Nephron progenitor cell (in vitro differentiated cells): ENCODE measurements at regions not wholly inside any gene's neighbourhood (a gene's known extent, or its start where the extent isn't known, plus 50 kb on each side); places are given as distances from the start of the nearest gene placed in this dataset.

Experiments used
- DNase-seq: peaks from one replicate; pipeline ENCODE4 v3.0.0; 2021
- H3K27ac Mint-ChIP-seq: 2 replicates; pipeline ENCODE4 v1.8.0; 2021; ENCODE audit warnings: mild to moderate bottlenecking, moderate library complexity, mixed read lengths
- H3K27me3 Mint-ChIP-seq: 2 replicates; pipeline ENCODE4 v1.8.0; 2021; ENCODE audit warnings: mild to moderate bottlenecking, low read depth, mixed read lengths; ENCODE audit not compliant: poor library complexity
- H3K36me3 Mint-ChIP-seq: 2 replicates; pipeline ENCODE4 v1.8.0; 2021; ENCODE audit warnings: low read depth, mixed read lengths
- H3K4me1 Mint-ChIP-seq: 2 replicates; pipeline ENCODE4 v1.8.0; 2021; ENCODE audit warnings: mixed read lengths
- H3K4me3 Mint-ChIP-seq: 2 replicates; pipeline ENCODE4 v1.8.0; 2021; ENCODE audit warnings: mild to moderate bottlenecking, moderate library complexity, mixed read lengths
- H3K9me3 Mint-ChIP-seq: 2 replicates; pipeline ENCODE4 v1.8.0; 2021; ENCODE audit warnings: mild to moderate bottlenecking, moderate library complexity, mixed read lengths
- TF ChIP-seq, protein P1 (sequence below): fragments of 200-600 bp; sonication (generic); IDR thresholded peaks from 2 replicates; pipeline ENCODE4 v1.5.0; 2021; ENCODE audit warnings: antibody characterized with exemption

DNA sequence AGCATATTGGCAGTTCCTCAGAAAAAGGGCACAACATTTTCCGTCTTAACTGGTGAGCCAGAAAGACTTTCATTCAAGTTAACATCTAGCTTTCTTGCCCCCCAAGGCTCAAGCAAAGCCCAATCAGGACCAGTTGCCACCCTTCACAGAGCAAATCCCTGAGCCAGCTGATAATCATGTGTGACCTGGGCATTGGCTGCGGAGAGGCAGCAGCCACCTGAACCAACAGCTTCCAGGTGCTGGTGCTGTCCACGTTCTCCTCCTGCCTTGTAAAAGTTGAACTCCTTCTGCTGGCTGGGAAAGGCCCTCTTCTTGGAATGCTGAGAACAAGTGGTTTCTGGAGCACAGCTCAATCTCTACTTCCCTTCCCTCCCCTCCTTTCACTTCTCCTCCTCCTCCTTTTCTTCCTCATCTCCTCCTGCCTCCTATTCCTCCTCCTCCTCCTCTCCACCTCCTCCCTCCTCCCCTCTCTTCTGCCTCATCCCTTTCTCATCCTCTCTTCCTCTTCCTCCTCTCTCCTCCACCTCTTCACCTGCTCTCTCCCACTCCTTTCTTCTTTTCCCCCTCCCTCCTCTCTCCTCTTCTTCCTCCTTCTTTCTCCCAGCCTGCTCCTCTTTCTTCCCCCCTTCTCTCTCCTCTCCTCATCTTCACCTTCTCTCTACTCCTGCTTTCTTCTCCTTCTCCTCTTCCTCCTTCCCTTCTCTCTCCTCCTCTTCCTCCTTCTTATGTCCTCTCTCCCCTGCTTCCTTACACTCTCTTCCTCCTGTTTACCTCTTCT, 140.6 kb downstream of the JCAD start:
- Mint-ChIP-seq H3K27ac (no peak overlapping the region), H3K27me3 (peaks cover 22% of the 10 kb centered on the region), H3K4me1 (peaks cover 17% of the 10 kb centered on the region), H3K36me3 (no peaks in the 10 kb centered on the region), H3K4me3 (no peak overlapping the region), H3K9me3 (no peaks in the 10 kb centered on the region)
- TF ChIP-seq, protein P1, sequence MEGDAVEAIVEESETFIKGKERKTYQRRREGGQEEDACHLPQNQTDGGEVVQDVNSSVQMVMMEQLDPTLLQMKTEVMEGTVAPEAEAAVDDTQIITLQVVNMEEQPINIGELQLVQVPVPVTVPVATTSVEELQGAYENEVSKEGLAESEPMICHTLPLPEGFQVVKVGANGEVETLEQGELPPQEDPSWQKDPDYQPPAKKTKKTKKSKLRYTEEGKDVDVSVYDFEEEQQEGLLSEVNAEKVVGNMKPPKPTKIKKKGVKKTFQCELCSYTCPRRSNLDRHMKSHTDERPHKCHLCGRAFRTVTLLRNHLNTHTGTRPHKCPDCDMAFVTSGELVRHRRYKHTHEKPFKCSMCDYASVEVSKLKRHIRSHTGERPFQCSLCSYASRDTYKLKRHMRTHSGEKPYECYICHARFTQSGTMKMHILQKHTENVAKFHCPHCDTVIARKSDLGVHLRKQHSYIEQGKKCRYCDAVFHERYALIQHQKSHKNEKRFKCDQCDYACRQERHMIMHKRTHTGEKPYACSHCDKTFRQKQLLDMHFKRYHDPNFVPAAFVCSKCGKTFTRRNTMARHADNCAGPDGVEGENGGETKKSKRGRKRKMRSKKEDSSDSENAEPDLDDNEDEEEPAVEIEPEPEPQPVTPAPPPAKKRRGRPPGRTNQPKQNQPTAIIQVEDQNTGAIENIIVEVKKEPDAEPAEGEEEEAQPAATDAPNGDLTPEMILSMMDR, result no peak
- DNase-seq, result no peak

GRCh38 chr10:29917311-29917710, 142.1 kb downstream of the JCAD start:
- H3K9me3 Mint-ChIP-seq, result no peaks in the 10 kb centered on the region
- TF ChIP-seq, protein P1, result no peak
- H3K27ac Mint-ChIP-seq, result no peak overlapping the region
- no peak overlapping the region for H3K4me3 Mint-ChIP-seq
- no peak for DNase-seq
- no peaks in the 10 kb centered on the region for H3K36me3 Mint-ChIP-seq
- peaks cover 19% of the 10 kb centered on the region for H3K27me3 Mint-ChIP-seq
- peaks cover 13% of the 10 kb centered on the region for H3K4me1 Mint-ChIP-seq

GRCh38 chr10:29916669-29917068, 142.7 kb downstream of the JCAD start:
- H3K27me3 Mint-ChIP-seq, result peaks cover 19% of the 10 kb centered on the region
- H3K4me3 Mint-ChIP-seq, result no peak overlapping the region
- peaks cover 13% of the 10 kb centered on the region for H3K4me1 Mint-ChIP-seq
- no peak overlapping the region for H3K27ac Mint-ChIP-seq
- no peaks in the 10 kb centered on the region for H3K36me3 Mint-ChIP-seq
- TF ChIP-seq, protein P1, result no peak
- H3K9me3 Mint-ChIP-seq, result peaks cover under 1% of the 10 kb centered on the region
- no peak for DNase-seq

DNA sequence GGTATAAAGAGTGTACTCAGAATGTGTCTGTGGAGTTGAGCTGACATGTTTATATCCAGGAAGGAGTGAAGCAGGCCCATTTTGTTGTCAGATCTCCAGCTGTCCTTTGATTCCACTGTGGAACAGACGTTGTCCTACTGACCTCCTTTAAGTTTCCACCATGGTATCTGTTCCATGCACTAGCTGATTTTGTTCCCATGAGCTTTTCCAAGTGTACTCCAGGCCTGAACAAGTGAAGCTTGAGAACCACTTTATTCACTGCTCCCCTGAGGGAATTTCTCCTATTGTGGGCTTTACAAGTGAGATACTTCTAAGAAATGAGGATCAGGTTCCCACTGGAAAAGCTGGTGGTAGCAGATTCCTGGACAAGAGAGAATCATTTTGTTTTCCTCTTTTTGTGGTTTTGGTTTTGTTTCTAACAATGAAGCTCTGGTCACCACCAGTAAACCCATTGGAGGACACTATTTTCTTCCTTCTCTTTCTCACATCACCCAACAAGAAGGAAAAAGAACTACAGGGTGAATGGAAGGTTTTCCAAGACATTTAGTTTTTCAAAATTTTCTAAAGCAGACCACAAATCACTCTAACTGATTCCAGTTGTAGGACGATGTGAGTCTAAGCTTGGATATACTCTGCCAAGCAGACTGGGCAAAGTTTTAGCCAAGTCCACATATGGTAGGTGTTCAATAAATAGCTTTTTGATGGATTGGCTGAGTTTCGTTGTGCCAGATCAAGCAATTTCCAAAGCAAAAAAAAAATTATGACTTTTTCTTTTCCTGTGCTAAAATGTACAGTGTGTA, 144.2 kb downstream of the JCAD start:
- H3K27me3 Mint-ChIP-seq, result peaks cover 13% of the 10 kb centered on the region
- no peak overlapping the region for H3K27ac Mint-ChIP-seq
- H3K4me3 Mint-ChIP-seq, result no peak overlapping the region
- H3K36me3 Mint-ChIP-seq, result no peaks in the 10 kb centered on the region
- TF ChIP-seq, protein P1, result no peak
- DNase-seq, result no peak
- peaks cover 8% of the 10 kb centered on the region for H3K9me3 Mint-ChIP-seq
- H3K4me1 Mint-ChIP-seq, result peaks cover 13% of the 10 kb centered on the region

GRCh38 chr10:29908962-29909361, 150.4 kb downstream of the JCAD start:
- Mint-ChIP-seq H3K4me3 (no peak overlapping the region), H3K27ac (no peak overlapping the region), H3K9me3 (peaks cover 8% of the 10 kb centered on the region), H3K27me3 (peaks cover 17% of the 10 kb centered on the region), H3K36me3 (no peaks in the 10 kb centered on the region), H3K4me1 (peaks cover 12% of the 10 kb centered on the region)
- DNase-seq, result no peak
- TF ChIP-seq, protein P1, result no peak
